ENCODE measurements at regions not wholly inside any gene's neighbourhood (a gene's known extent, or its start where the extent isn't known, plus 50 kb on each side); places are given as distances from the start of the nearest gene placed in this dataset.
"Not testable (repeated sequence)": the region's sequence is repeated elsewhere in the genome, so short reads cannot be mapped to it uniquely, and the experiment has no call there.

DNA sequence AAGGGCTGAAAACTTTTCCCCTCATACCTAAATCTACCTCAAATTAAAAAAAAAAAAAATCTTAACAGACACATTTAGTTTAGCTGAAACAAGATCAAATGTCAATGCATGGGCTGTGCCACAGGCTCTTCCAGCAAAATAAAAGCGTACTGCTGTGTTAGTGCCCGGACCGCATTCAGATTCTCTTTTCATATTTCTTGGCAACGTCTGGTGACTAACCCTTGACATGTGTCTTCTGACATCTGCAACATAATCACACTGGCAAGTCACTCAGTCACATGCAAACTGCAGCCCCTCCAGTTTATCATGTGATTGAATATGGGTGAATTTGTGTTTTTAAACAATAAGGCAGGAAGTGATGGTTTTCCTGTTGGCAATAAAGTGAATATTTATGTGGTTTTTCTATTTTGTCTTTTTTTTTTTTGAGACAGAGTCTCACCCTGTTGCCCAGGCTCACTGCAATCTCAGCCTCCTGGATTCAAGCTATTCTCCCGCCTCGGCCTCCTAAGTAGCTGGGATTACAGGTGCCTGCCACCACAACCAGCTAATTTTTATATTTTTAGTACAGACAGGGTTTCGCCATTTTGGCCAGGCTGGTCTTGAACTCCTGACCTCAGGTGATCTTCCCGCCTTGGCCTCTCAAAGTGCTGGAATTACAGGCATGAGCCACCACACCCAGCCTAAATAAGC, 75.2 kb downstream of the CLEC18A start:
- H2BK15ac ChIP-seq (ENCODE audit: low read length), result not testable (repeated sequence)

DNA sequence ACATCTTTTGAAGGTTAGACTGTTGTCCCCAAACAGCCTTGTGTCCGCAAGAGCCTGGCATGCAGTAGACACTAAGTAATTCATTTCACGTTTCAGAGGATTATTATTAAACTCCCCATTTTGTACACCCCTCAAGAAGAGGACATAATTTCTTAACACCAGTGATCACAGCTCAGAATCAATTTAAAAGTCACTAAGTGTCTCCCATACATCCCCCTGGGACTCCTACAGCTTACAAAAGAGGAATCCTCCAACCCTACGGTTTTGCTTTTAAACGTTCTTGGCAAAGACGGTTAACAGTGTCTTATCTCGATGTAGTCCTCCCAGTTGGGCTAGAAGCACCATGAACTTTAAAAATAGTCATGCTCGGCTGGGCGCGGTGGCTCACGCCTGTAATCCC, 81.2 kb upstream of the PDPR start:
- H4K91ac ChIP-seq (replicated peaks; ENCODE audit: insufficient read length, low read length); H2BK12ac ChIP-seq (ENCODE audit: low read depth, low read length); H3K56ac ChIP-seq (replicated peaks; ENCODE audit: insufficient read length, low read depth, low read length); H3K4me1 ChIP-seq (replicated peaks in 1 of 4; ENCODE audit: control insufficient read depth in 3 of 4, insufficient read depth in 4 of 4, low read length in 3 of 4); H3K9ac ChIP-seq (replicated peaks in 1 of 4; ENCODE audit: extremely low read depth in 1 of 4, low read depth in 3 of 4, low read length in 3 of 4); H3K27ac ChIP-seq (ENCODE audit: low read depth, low read length); POLR2A ChIA-PET (ENCODE audit: partially characterized antibody); H3K4me3 ChIP-seq (ENCODE audit: extremely low read depth in 1 of 4, insufficient read depth in 2 of 4, low read depth in 3 of 4, low read length in 4 of 4); H2BK120ac ChIP-seq (replicated peaks; ENCODE audit: low read depth, low read length); H2AFZ ChIP-seq (ENCODE audit: low read length); H4K5ac ChIP-seq (ENCODE audit: insufficient read length, low read depth, low read length); H4K20me1 ChIP-seq (replicated peaks in 1 of 2; ENCODE audit: control insufficient read depth in 1 of 2, insufficient read depth in 2 of 2, low read length in 2 of 2); H3K4me2 ChIP-seq (ENCODE audit: insufficient read depth in 1 of 2, low read depth in 2 of 2, low read length in 2 of 2); H3K79me2 ChIP-seq (ENCODE audit: control insufficient read depth in 1 of 2, insufficient read depth in 2 of 2, low read length in 2 of 2); H3K23ac ChIP-seq (ENCODE audit: insufficient read length); H3K9me3 ChIP-seq (ENCODE audit: insufficient read depth in 2 of 2, low read depth in 1 of 2, low read length in 1 of 2); H2BK15ac ChIP-seq (ENCODE audit: low read length); H2BK20ac ChIP-seq (ENCODE audit: low read length); H2BK5ac ChIP-seq (ENCODE audit: low read depth, low read length); H2AK5ac ChIP-seq (ENCODE audit: low read depth, low read length); H3K79me1 ChIP-seq (ENCODE audit: low read depth, low read length); DNase-seq (ENCODE audit: low read depth in 1 of 2, low spot score in 2 of 2); H3K23me2 ChIP-seq (ENCODE audit: low read depth, low read length); H3K18ac ChIP-seq (ENCODE audit: extremely low read depth, low read length); H3K4ac ChIP-seq (replicated peaks; ENCODE audit: insufficient read length, low read depth, low read length); H3K27me3 ChIP-seq (replicated peaks in 1 of 4; ENCODE audit: control insufficient read depth in 3 of 4, extremely low read depth in 1 of 4, insufficient read depth in 3 of 4, low read length in 3 of 4); H3K14ac ChIP-seq (ENCODE audit: insufficient read length); H4K8ac ChIP-seq (ENCODE audit: extremely low read depth, insufficient read depth, low read length); CTCF ChIA-PET (ENCODE audit: partially characterized antibody): not testable (repeated sequence)
- WGBS, 2 experiments (ENCODE audit: extremely low coverage in 1 of 2, insufficient coverage in 1 of 2, insufficient read length in 1 of 2, insufficient replicate concordance in 2 of 2, low coverage in 1 of 2, low lambda C conversion rate in 2 of 2, missing lambda C conversion rate in 1 of 2), result 97% methylated on average over 10 of the region's 10 CpGs; no CpG with 5 or more reads in 1 of the 2 experiments
- peaks cover 0 to 14% (median 0%) of the 10 kb centered on the region in 4 experiments; a peak in 3 of 8 replicates for H3K36me3 ChIP-seq (ENCODE audit: control insufficient read depth in 2 of 4, insufficient read depth in 4 of 4, low read length in 3 of 4)
- FAIRE-seq, result peak; percentile 69

More for the DNA sequence above, 75.2 kb downstream of the CLEC18A start:
- H3K27me3 ChIP-seq (replicated peaks in 1 of 4; ENCODE audit: control insufficient read depth in 3 of 4, extremely low read depth in 1 of 4, insufficient read depth in 3 of 4, low read length in 3 of 4); H3K9me3 ChIP-seq (ENCODE audit: insufficient read depth in 2 of 2, low read depth in 1 of 2, low read length in 1 of 2); H4K20me1 ChIP-seq (replicated peaks in 1 of 2; ENCODE audit: control insufficient read depth in 1 of 2, insufficient read depth in 2 of 2, low read length in 2 of 2); DNase-seq (ENCODE audit: low read depth in 1 of 2, low spot score in 2 of 2); H2BK120ac ChIP-seq (replicated peaks; ENCODE audit: low read depth, low read length); H3K36me3 ChIP-seq (ENCODE audit: control insufficient read depth in 2 of 4, insufficient read depth in 4 of 4, low read length in 3 of 4); H4K8ac ChIP-seq (ENCODE audit: extremely low read depth, insufficient read depth, low read length); H3K18ac ChIP-seq (ENCODE audit: extremely low read depth, low read length); H2BK20ac ChIP-seq (ENCODE audit: low read length); H3K79me1 ChIP-seq (ENCODE audit: low read depth, low read length); H2BK5ac ChIP-seq (ENCODE audit: low read depth, low read length); H4K5ac ChIP-seq (ENCODE audit: insufficient read length, low read depth, low read length); FAIRE-seq; H3K4me1 ChIP-seq (replicated peaks in 1 of 4; ENCODE audit: control insufficient read depth in 3 of 4, insufficient read depth in 4 of 4, low read length in 3 of 4); H2AFZ ChIP-seq (ENCODE audit: low read length); H2BK12ac ChIP-seq (ENCODE audit: low read depth, low read length); H3K4me3 ChIP-seq (ENCODE audit: extremely low read depth in 1 of 4, insufficient read depth in 2 of 4, low read depth in 3 of 4, low read length in 4 of 4); H2AK5ac ChIP-seq (ENCODE audit: low read depth, low read length); H3K4me2 ChIP-seq (ENCODE audit: insufficient read depth in 1 of 2, low read depth in 2 of 2, low read length in 2 of 2); H3K27ac ChIP-seq (ENCODE audit: low read depth, low read length); H3K56ac ChIP-seq (replicated peaks; ENCODE audit: insufficient read length, low read depth, low read length); H3K4ac ChIP-seq (replicated peaks; ENCODE audit: insufficient read length, low read depth, low read length); H3K9ac ChIP-seq (replicated peaks in 1 of 4; ENCODE audit: extremely low read depth in 1 of 4, low read depth in 3 of 4, low read length in 3 of 4); H3K79me2 ChIP-seq (ENCODE audit: control insufficient read depth in 1 of 2, insufficient read depth in 2 of 2, low read length in 2 of 2); H3K23ac ChIP-seq (ENCODE audit: insufficient read length); POLR2A ChIA-PET (ENCODE audit: partially characterized antibody); H4K91ac ChIP-seq (replicated peaks; ENCODE audit: insufficient read length, low read length); H3K23me2 ChIP-seq (ENCODE audit: low read depth, low read length); H3K14ac ChIP-seq (ENCODE audit: insufficient read length): not testable (repeated sequence)
- CTCF ChIA-PET (ENCODE audit: partially characterized antibody), result interaction anchor here (0.7 kb wide), 1 partner anchor 304 kb away, joined by 3 read pairs; no protein-coding TSS in a partner anchor
- 94% methylated on average over 8 of the region's 8 CpGs; no CpG with 5 or more reads in 1 of the 2 experiments for WGBS, 2 experiments (ENCODE audit: extremely low coverage in 1 of 2, insufficient coverage in 1 of 2, insufficient read length in 1 of 2, insufficient replicate concordance in 2 of 2, low coverage in 1 of 2, low lambda C conversion rate in 2 of 2, missing lambda C conversion rate in 1 of 2)
